ENCODE measurements at regions not wholly inside any gene's neighbourhood (a gene's known extent, or its start where the extent isn't known, plus 50 kb on each side); places are given as distances from the start of the nearest gene placed in this dataset.
A peak's percentile ranks its signal among the peaks of the same experiment; 100 is the strongest.

DNA sequence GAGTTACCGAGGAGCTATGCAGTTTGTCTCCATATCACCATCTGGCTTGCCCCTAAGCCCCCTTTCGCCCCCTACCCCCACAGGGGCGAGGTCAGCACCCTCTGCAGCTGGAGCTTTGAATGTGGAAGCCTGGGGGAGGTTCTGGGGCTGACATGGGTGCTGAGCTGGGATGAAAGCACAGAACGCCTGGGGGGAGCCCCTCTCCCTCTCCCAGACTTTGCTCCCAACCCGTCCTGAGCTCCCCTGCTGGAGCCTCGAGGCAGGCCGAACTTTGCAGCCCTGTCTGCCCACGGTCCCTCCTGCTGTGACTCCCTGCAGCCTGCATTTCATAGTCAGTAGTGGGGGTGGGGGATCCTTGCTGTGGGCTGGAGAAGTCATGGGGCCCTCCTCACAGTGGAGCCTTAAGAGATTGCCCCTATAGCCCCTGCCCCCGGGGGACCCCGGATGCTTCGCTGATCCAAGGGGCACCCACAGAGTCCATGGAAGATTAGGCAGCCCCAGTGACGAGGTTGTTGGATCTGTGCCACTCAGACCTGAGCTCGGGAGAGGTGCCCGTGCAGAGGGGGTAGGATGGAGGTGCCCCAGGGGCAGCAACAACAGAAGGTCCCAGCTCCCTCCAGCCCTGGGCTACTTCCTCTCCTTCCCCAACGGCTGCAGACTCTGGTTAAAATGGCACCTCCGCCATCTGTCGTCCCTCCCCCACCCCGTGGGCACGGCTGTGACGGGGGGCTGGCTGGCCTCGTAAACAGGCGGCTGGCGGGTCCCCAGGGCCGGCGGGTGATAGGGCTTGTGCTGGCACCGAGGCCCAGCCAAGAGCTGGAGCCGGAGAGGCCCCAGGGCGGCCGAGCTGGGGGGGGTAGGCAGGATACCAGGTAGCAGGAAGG is 162.0 kb downstream of the C9orf50 start:
- 24 to 30% methylated on average over 29 of the region's 29 CpGs for WGBS, 2 donors
- H3K4me3 ChIP-seq = peak overlapping the region in 1 of 4 donors; percentile 18
- intact Hi-C loops (cut with DNase I) = loop anchor here (5.0 kb wide), 2 partner anchors 77 to 93 kb away; no protein-coding TSS in a partner anchor
- peak; percentile 86 for DNase-seq
- no peaks in the 10 kb centered on the region for H3K36me3 ChIP-seq
- TF ChIP-seq POLR2A (IDR thresholded peaks at IDR 0.05) = no peak
- TF ChIP-seq POLR2AphosphoS5 (IDR thresholded peaks at IDR 0.05) = peak in 2 of 4 donors; percentile 33 to 68
- H3K9me3 ChIP-seq = no peaks in the 10 kb centered on the region
- H3K27ac ChIP-seq = peak overlapping the region; percentile 76 to 100 (median 98)
- H3K4me1 ChIP-seq = peaks cover 0 to 58% (median 43%) of the 10 kb centered on the region in 4 donors
- no peaks in the 10 kb centered on the region for H3K27me3 ChIP-seq

DNA sequence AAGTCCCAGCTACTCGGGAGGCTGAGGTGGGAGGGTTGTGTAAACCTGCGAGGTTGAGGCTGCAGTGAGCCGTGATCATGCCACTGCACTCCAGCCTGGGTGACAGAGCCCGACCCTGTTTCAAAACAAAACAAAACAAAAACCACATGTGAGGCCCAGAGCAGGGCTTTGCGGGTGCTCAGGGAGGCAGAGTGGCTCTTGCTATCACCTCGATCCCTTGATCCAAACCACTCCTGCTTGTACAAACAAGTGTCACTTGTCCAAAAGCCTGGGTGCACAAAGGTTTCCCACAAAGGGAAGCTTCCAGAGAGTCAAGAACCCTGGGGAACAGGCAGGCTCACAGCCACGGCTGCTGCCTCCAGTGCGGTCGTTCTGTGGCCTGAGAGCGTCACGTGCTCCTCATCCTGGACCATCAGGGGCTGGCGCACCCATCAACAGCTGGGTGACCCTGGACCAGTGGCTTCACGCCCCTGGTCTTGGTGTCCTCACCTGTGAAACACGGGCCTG is 162.7 kb downstream of the C9orf50 start:
- peaks cover 0 to 52% (median 41%) of the 10 kb centered on the region in 4 donors for H3K4me1 ChIP-seq
- TF ChIP-seq POLR2AphosphoS5 (IDR thresholded peaks at IDR 0.05) = peak in 1 of 4 donors; percentile 4
- TF ChIP-seq, protein P1, sequence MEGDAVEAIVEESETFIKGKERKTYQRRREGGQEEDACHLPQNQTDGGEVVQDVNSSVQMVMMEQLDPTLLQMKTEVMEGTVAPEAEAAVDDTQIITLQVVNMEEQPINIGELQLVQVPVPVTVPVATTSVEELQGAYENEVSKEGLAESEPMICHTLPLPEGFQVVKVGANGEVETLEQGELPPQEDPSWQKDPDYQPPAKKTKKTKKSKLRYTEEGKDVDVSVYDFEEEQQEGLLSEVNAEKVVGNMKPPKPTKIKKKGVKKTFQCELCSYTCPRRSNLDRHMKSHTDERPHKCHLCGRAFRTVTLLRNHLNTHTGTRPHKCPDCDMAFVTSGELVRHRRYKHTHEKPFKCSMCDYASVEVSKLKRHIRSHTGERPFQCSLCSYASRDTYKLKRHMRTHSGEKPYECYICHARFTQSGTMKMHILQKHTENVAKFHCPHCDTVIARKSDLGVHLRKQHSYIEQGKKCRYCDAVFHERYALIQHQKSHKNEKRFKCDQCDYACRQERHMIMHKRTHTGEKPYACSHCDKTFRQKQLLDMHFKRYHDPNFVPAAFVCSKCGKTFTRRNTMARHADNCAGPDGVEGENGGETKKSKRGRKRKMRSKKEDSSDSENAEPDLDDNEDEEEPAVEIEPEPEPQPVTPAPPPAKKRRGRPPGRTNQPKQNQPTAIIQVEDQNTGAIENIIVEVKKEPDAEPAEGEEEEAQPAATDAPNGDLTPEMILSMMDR (IDR thresholded peaks at IDR 0.05) = no peak
- TF ChIP-seq EP300 (IDR thresholded peaks at IDR 0.05) = no peak
- TF ChIP-seq POLR2A (IDR thresholded peaks at IDR 0.05) = no peak
- 24 to 31% methylated on average over 14 of the region's 14 CpGs for WGBS, 2 donors
- intact Hi-C loops (cut with DNase I) = loop anchor here (5.0 kb wide), 2 partner anchors 76 to 94 kb away; no protein-coding TSS in a partner anchor
- no peaks in the 10 kb centered on the region for H3K36me3 ChIP-seq
- DNase-seq = peak; percentile 80
- H3K27ac ChIP-seq = peak overlapping the region; percentile 76 to 100 (median 98)
- no peak overlapping the region for H3K4me3 ChIP-seq
- H3K27me3 ChIP-seq = no peaks in the 10 kb centered on the region
- H3K9me3 ChIP-seq = no peaks in the 10 kb centered on the region

DNA sequence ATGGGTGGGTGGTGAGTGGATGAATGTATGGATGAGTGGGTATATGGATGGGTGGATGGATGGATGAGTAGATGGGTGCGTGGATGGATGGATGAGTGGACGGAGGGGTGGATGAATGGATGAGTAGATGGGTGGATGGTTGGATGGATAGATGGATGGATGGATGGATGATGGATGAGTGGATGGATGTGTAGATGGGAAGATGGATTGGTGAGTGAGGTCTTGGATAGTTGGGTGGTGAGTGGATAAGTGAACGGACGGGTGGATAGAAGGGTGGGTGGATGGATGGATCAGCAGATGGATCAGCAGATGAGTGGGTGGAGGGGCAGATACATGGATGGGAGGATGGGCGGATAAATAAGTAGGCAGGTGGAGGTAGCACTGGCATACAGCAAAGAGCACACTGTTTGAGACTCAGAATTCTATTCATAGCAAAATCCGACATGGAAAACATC is 163.5 kb downstream of the C9orf50 start:
- 96% methylated on average over 6 of the region's 6 CpGs for WGBS, 2 donors
- peak overlapping the region in 2 of 4 donors; percentile 95 to 100 for H3K27ac ChIP-seq
- no peaks in the 10 kb centered on the region for H3K36me3 ChIP-seq
- TF ChIP-seq EP300 (IDR thresholded peaks at IDR 0.05) (no peak), POLR2A (IDR thresholded peaks at IDR 0.05) (no peak), POLR2AphosphoS5 (IDR thresholded peaks at IDR 0.05) (no peak)
- TF ChIP-seq, protein P1 (IDR thresholded peaks at IDR 0.05) = no peak
- peaks cover 0 to 50% (median 41%) of the 10 kb centered on the region in 4 donors for H3K4me1 ChIP-seq
- intact Hi-C loops (cut with DNase I) = loop anchor here (5.0 kb wide), 2 partner anchors 75 to 95 kb away; no protein-coding TSS in a partner anchor
- H3K4me3 ChIP-seq = no peak overlapping the region
- DNase-seq = no peak
- no peaks in the 10 kb centered on the region for H3K27me3 ChIP-seq
- H3K9me3 ChIP-seq = no peaks in the 10 kb centered on the region

DNA sequence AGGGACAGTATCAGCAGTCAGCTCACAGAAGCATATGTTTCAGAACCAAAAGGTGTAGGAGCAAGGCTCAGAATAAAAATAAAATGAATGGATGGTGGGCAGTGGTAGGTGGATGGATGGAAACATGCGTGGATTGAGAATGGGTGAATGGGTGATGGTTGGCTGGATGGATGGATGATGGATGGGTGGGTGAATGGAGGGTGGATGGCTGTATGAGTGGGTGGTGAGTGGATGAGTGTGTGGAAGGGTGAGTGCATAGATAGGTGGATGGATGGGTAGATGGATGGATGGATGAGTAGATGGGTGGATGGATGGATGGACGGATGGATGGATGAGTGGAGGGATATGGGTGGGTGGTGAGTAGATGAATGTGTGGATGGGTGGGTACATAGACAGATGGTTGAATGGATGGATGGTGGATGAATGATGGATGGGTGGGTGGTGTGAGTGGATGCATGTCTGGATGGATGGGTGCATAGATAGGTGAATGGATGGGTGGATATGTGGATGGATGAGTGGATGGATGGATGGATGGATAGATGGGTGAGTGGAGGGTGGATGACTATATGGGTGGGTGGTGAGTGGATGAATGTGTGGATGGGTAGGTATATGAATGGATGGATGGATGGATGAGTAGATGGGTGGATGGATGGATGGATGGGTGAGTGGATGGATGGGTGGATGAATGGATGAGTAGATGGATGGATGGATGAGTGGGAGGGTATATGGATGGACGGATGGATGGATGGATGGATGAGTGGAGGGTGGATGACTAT is 164.2 kb downstream of the C9orf50 start:
- Histone ChIP-seq H3K27me3 (no peaks in the 10 kb centered on the region), H3K4me3 (no peak overlapping the region), H3K9me3 (no peaks in the 10 kb centered on the region), H3K36me3 (no peaks in the 10 kb centered on the region), H3K27ac (no peak overlapping the region), H3K4me1 (peaks cover 0 to 49% (median 41%) of the 10 kb centered on the region in 4 donors)
- no peak for DNase-seq
- WGBS, 2 donors = 93 to 96% methylated on average over 3 of the region's 3 CpGs
- no peak for TF ChIP-seq POLR2AphosphoS5 (IDR thresholded peaks at IDR 0.05)
- TF ChIP-seq, protein P1 (IDR thresholded peaks at IDR 0.05) = no peak
- no peak for TF ChIP-seq POLR2A (IDR thresholded peaks at IDR 0.05)
- no peak for TF ChIP-seq EP300 (IDR thresholded peaks at IDR 0.05)
- intact Hi-C loops (cut with DNase I) = loop anchor here (5.0 kb wide), 2 partner anchors 74 to 96 kb away; no protein-coding TSS in a partner anchor
